AG04450 (cell line): ENCODE measurements at regions not wholly inside any gene's neighbourhood (a gene's known extent, or its start where the extent isn't known, plus 50 kb on each side); places are given as distances from the start of the nearest gene placed in this dataset.
"Not testable (repeated sequence)": the region's sequence is repeated elsewhere in the genome, so short reads cannot be mapped to it uniquely, and the experiment has no call there.

Experiments used
- CTCF ChIA-PET: fragments of 300-600, 350-600 bp; formaldehyde crosslinking; extraction: SDS; loops from one replicate; lab custom pipeline; 2022; ENCODE audit warnings: antibody characterized with exemption, inconsistent platforms; lab: Charles Lee
- POLR2A ChIA-PET: fragments of 350-600 bp; formaldehyde crosslinking; extraction: SDS; loops from one replicate; lab custom pipeline; 2021; ENCODE audit warnings: antibody characterized with exemption, inconsistent platforms; lab: Yijun Ruan, JAX
- DNase-seq: peaks from one replicate; pipeline ENCODE4 v3.0.0-alpha.2; 2011; ENCODE audit warnings: low read depth, low spot score
- H3K27ac ChIP-seq: one replicate; pipeline ENCODE4 v1.5.1; 2012; ENCODE audit warnings: low read depth, low read length, control low read depth
- H3K27me3 ChIP-seq: one replicate; pipeline ENCODE4 v1.6.0; 2012; ENCODE audit warnings: low read length; ENCODE audit not compliant: control insufficient read depth, insufficient read depth
- H3K4me3 ChIP-seq: 2 replicates; pipeline ENCODE4 v1.5.1; 2011; ENCODE audit warnings: mild to moderate bottlenecking, low read depth, low read length, control low read depth
- H3K9me3 ChIP-seq: 2 replicates; pipeline ENCODE4 v1.5.1; 2012; ENCODE audit warnings: low read length; ENCODE audit not compliant: control insufficient read depth, insufficient read depth
- CTCF ChIP-seq: IDR thresholded peaks from 2 replicates; pipeline ENCODE4 v1.5.1; 2011; ENCODE audit warnings: low read depth, low read length, control low read depth, inconsistent platforms

- DNase-seq: no peak
- H3K4me3 ChIP-seq: no peak overlapping the region
- ChIA-PET POLR2A (interaction anchor here (6.4 kb wide), 1 partner anchor 9 kb away, joined by 69 read pairs; a partner anchor contains a TSS), CTCF (no interaction called here)
- TF ChIP-seq CTCF: no peak
- no peaks in the 10 kb centered on the region for H3K9me3 ChIP-seq
- H3K27ac ChIP-seq: no peak overlapping the region
- H3K27me3 ChIP-seq: no peaks in the 10 kb centered on the region
These were observed 89.3 kb upstream of the BTN3A2 start for GRCh38 chr6:26275663-26276062.

- Histone ChIP-seq H3K4me3 (no peak overlapping the region), H3K27ac (no peak overlapping the region), H3K27me3 (no peaks in the 10 kb centered on the region), H3K9me3 (no peaks in the 10 kb centered on the region)
- no peak for TF ChIP-seq CTCF
- ChIA-PET CTCF (no interaction called here), POLR2A (no interaction called here)
- no peak for DNase-seq
These were observed 88.0 kb upstream of the BTN3A2 start for GRCh38 chr6:26276841-26277648.

DNA sequence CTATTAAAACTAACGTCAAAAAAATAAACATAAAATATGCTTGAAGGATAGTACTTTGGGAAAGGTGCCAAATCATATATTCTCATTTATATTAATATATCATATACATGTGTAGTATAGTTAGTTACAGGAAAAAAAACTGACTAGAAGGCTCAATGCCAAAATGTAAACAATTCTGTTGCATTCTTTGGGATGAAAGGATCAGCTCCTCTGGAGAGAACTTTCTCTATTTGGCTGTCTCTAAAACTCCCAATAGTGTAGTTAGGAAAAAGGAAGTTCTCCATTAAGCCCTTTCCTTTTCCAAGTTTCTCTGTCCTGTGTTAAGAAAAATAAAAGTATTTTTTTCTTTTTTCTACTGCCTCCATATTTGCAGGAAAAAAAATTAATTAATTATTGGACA lies 86.5 kb upstream of the BTN3A2 start:
- Histone ChIP-seq H3K4me3 (no peak overlapping the region), H3K9me3 (no peaks in the 10 kb centered on the region), H3K27me3 (no peaks in the 10 kb centered on the region), H3K27ac (no peak overlapping the region)
- CTCF ChIA-PET: interaction anchor here (1.3 kb wide), 1 partner anchor 317 kb away, joined by 4 read pairs; no protein-coding TSS in a partner anchor
- TF ChIP-seq CTCF: no peak
- no peak for DNase-seq
- POLR2A ChIA-PET: no interaction called here

DNA sequence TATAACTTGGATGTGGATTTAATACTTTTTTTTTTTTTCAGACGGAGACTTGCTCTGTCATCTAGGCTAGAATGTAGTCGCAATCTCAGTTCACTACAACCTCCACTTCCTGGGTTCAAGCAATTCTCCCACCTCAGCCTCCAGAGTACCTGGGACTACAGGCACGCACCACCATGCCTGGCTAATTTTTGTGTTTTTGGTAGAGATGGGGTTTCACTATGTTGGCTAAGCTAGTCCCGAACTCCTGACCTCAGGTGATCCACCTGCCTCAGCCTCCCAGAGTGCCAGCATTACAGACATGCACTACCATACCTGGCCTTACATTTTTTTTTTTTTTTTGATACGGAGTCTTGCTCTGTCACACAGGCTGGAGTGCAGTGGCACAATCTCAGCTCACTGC lies 85.6 kb upstream of the BTN3A2 start:
- CTCF ChIA-PET, H3K4me3 ChIP-seq, H3K9me3 ChIP-seq, H3K27me3 ChIP-seq, DNase-seq, H3K27ac ChIP-seq: not testable (repeated sequence)
- POLR2A ChIA-PET: interaction anchor here (0.6 kb wide), 1 partner anchor 858 kb away, joined by 3 read pairs; no protein-coding TSS in a partner anchor

- no peaks in the 10 kb centered on the region for H3K27me3 ChIP-seq
- ChIA-PET POLR2A (no interaction called here), CTCF (no interaction called here)
- H3K9me3 ChIP-seq: no peaks in the 10 kb centered on the region
- no peak for TF ChIP-seq CTCF
- H3K4me3 ChIP-seq: no peak overlapping the region
- no peak for DNase-seq
- no peak overlapping the region for H3K27ac ChIP-seq
These were observed 84.6 kb upstream of the BTN3A2 start for GRCh38 chr6:26280407-26280806.
